Erythroblast (primary cell): ENCODE measurements at regions not wholly inside any gene's neighbourhood (a gene's known extent, or its start where the extent isn't known, plus 50 kb on each side); places are given as distances from the start of the nearest gene placed in this dataset.

Experiments used
- GATA1 ChIP-seq: IDR thresholded peaks from 2 replicates; pipeline ENCODE4 v1.6.1; 2011; ENCODE audit warnings: low read depth, mild to moderate bottlenecking, control low read depth, low read length, moderate library complexity
- POLR2A ChIP-seq: IDR thresholded peaks from 2 replicates; pipeline ENCODE4 v1.6.1; 2011; ENCODE audit warnings: mild to moderate bottlenecking, low read length

GRCh38 chr3:144662729-144663128, 691.1 kb downstream of the DIPK2A start:
- TF ChIP-seq POLR2A (no peak), GATA1 (no peak)
